GM12878 (cell line): ENCODE measurements at regions not wholly inside any gene's neighbourhood (a gene's known extent, or its start where the extent isn't known, plus 50 kb on each side); places are given as distances from the start of the nearest gene placed in this dataset.

ENCODE experiments used
- ATF2 ChIP-seq: IDR thresholded peaks from 2 replicates; pipeline ENCODE4 v1.6.1; 2012; ENCODE audit warnings: low read length, inconsistent platforms
- CHD2 ChIP-seq: IDR thresholded peaks from 2 replicates; pipeline ENCODE4 v1.6.1; 2011; ENCODE audit warnings: low read depth, low read length, improper control_type of control experiment, borderline replicate concordance
- E2F8 ChIP-seq: fragments of 450-650 bp; IDR thresholded peaks from 2 replicates; pipeline ENCODE4 v1.6.1; 2018; ENCODE audit warnings: mild to moderate bottlenecking, low read depth, moderate library complexity; ENCODE audit not compliant: partially characterized antibody
- EED ChIP-seq: sonication (generic); IDR thresholded peaks from 2 replicates; pipeline ENCODE4 v1.6.1; 2016; ENCODE audit warnings: antibody characterized with exemption, low read depth
- GABPA ChIP-seq: IDR thresholded peaks from 2 replicates; pipeline ENCODE4 v1.6.1; 2014; ENCODE audit warnings: antibody characterized with exemption, low read depth, mild to moderate bottlenecking, inconsistent platforms
- MYB ChIP-seq: fragments of 150-350 bp; IDR thresholded peaks from 2 replicates; pipeline ENCODE4 v1.6.1; 2014; ENCODE audit warnings: mild to moderate bottlenecking, low read depth, low read length, borderline replicate concordance
- NBN ChIP-seq: fragments of 450-650 bp; IDR thresholded peaks from 2 replicates; pipeline ENCODE4 v1.6.1; 2016
- NR2C1 ChIP-seq: fragments of 450-650 bp; IDR thresholded peaks from 2 replicates; pipeline ENCODE4 v1.6.1; 2017; ENCODE audit warnings: antibody characterized with exemption, mild to moderate bottlenecking, moderate library complexity
- PBX3 ChIP-seq: IDR thresholded peaks from 2 replicates; pipeline ENCODE4 v1.6.1; 2011; ENCODE audit warnings: mild to moderate bottlenecking, low read depth, low read length, moderate library complexity; ENCODE audit not compliant: insufficient replicate concordance
- PKNOX1 ChIP-seq: fragments of 450-650 bp; IDR thresholded peaks from 2 replicates; pipeline ENCODE4 v1.6.1; 2016; ENCODE audit warnings: mild to moderate bottlenecking
- POLR2A ChIP-seq: IDR thresholded peaks from 2 replicates; pipeline ENCODE4 v1.6.1; 2011; ENCODE audit warnings: low read depth, mild to moderate bottlenecking, low read length
- RUNX3 ChIP-seq: IDR thresholded peaks from 2 replicates; pipeline ENCODE4 v1.6.1; 2012; ENCODE audit warnings: low read length, inconsistent platforms
- SRF ChIP-seq, 2 experiments: IDR thresholded peaks; 2 replicates each; pipeline ENCODE4 v1.6.1; 2011; ENCODE audit warnings: low read depth in 2 of 2, low read length in 2 of 2, mild to moderate bottlenecking in 1 of 2, moderate library complexity in 1 of 2
- USF1 ChIP-seq: IDR thresholded peaks from 2 replicates; pipeline ENCODE4 v1.6.1; 2011; ENCODE audit warnings: borderline replicate concordance, low read depth, mild to moderate bottlenecking, moderate library complexity, mixed read lengths, low read length; ENCODE audit not compliant: insufficient read depth; ENCODE audit errors: extremely low read length
- ZBTB4 ChIP-seq: fragments of 450-650 bp; formaldehyde crosslinking; IDR thresholded peaks from 2 replicates; pipeline ENCODE4 v1.4.0; 2022; ENCODE audit warnings: mild to moderate bottlenecking, moderate library complexity
- ZNF384 ChIP-seq: IDR thresholded peaks from 2 replicates; pipeline ENCODE4 v1.6.1; 2012; ENCODE audit warnings: low read depth, mild to moderate bottlenecking, low read length, improper control_type of control experiment, borderline replicate concordance

GRCh38 chr14:99026471-99026870 is 245.5 kb downstream of the BCL11B start (continued):
- no peak for TF ChIP-seq PBX3
- peak; percentile 90 for TF ChIP-seq GABPA
- TF ChIP-seq ZBTB4 (CRISPR knock-in tag) = no peak
- TF ChIP-seq ZNF384 = no peak
- no peak for TF ChIP-seq USF1
- TF ChIP-seq CHD2 = no peak
- TF ChIP-seq SRF (IDR thresholded peaks at IDR 0.05; ENCODE audit: low read depth in 2 of 2, low read length in 2 of 2) = no peak
- TF ChIP-seq MYB = no peak
- TF ChIP-seq NBN = no peak
- no peak for TF ChIP-seq PKNOX1
- TF ChIP-seq RUNX3 = peak; percentile 13; the same call in 1 of the 2 replicates
- TF ChIP-seq POLR2A = no peak
- TF ChIP-seq EED = no peak
- TF ChIP-seq ATF2 = no peak
- no peak for TF ChIP-seq NR2C1
- no peak for TF ChIP-seq E2F8
